Uterus (tissue), 2 donors: ENCODE measurements at regions not wholly inside any gene's neighbourhood (a gene's known extent, or its start where the extent isn't known, plus 50 kb on each side); places are given as distances from the start of the nearest gene placed in this dataset.

ENCODE experiments used
- CTCF ChIP-seq, 4 experiments: fragments of 200-600 bp in 2 of 4; fragments of 450-650 bp in 2 of 4; sonication (generic) in 2 of 4; IDR thresholded peaks; one replicate each; pipeline ENCODE4 v1.5.1; 2016 to 2019; ENCODE audit warnings: antibody characterized with exemption in 4 of 4, mild to moderate bottlenecking in 2 of 4, moderate library complexity in 1 of 4
- POLR2A ChIP-seq, 2 donors: fragments of 450-650 bp; IDR thresholded peaks; one replicate each; pipeline ENCODE4 v1.6.1; 2016; ENCODE audit warnings: antibody characterized with exemption in 2 of 2, mild to moderate bottlenecking in 1 of 2, moderate library complexity in 1 of 2

- TF ChIP-seq POLR2A (IDR thresholded peaks at IDR 0.05) (no peak), CTCF (IDR thresholded peaks at IDR 0.05) (no peak)
Measured at GRCh38 chr9:38164659-38165221, 95.7 kb upstream of the SHB start.
